Prostate gland (tissue), 2 donors: ENCODE measurements at regions not wholly inside any gene's neighbourhood (a gene's known extent, or its start where the extent isn't known, plus 50 kb on each side); places are given as distances from the start of the nearest gene placed in this dataset.

Source experiments
- POLR2A ChIP-seq: fragments of 450-650 bp; IDR thresholded peaks from one replicate; pipeline ENCODE4 v1.6.1; 2016; ENCODE audit warnings: antibody characterized with exemption, mild to moderate bottlenecking
- POLR2AphosphoS5 ChIP-seq: sonication (generic); formaldehyde crosslinking; IDR thresholded peaks from one replicate; pipeline ENCODE4 v1.6.1; 2017; ENCODE audit warnings: antibody characterized with exemption
- TF ChIP-seq, protein P1 (sequence below), 4 experiments: fragments of 200-600 bp in 2 of 4; fragments of 450-650 bp in 2 of 4; sonication (generic) in 2 of 4; IDR thresholded peaks; 1 replicate in 3 of 4; 2 replicates in 1 of 4; pipeline ENCODE4 v1.5.1; 2016 to 2019; ENCODE audit warnings: antibody characterized with exemption in 4 of 4, mild to moderate bottlenecking in 2 of 4, moderate library complexity in 2 of 4

DNA sequence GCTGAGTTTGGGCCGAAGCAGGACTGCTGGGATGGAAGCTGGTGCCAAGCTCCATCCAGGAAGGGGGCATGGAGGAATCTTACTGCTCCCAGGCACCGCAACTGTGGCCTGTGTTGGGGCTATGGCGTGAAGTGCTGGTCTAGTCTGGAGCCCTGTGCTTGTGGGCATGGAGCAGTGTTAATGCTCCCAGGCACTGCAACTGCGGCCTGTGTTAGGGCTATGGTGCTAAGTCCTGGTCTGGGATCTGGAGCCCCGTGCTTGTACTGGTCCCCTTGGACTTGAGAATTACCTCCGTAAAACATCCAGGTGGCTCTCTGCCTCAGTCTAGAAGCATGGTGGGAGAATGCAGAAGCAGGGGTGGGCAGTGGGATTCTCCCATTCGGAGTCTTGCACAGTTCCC, 1379.4 kb upstream of the ACVR2A start:
- TF ChIP-seq POLR2AphosphoS5, result no peak
- TF ChIP-seq, protein P1, sequence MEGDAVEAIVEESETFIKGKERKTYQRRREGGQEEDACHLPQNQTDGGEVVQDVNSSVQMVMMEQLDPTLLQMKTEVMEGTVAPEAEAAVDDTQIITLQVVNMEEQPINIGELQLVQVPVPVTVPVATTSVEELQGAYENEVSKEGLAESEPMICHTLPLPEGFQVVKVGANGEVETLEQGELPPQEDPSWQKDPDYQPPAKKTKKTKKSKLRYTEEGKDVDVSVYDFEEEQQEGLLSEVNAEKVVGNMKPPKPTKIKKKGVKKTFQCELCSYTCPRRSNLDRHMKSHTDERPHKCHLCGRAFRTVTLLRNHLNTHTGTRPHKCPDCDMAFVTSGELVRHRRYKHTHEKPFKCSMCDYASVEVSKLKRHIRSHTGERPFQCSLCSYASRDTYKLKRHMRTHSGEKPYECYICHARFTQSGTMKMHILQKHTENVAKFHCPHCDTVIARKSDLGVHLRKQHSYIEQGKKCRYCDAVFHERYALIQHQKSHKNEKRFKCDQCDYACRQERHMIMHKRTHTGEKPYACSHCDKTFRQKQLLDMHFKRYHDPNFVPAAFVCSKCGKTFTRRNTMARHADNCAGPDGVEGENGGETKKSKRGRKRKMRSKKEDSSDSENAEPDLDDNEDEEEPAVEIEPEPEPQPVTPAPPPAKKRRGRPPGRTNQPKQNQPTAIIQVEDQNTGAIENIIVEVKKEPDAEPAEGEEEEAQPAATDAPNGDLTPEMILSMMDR (IDR thresholded peaks at IDR 0.05), result no peak
- no peak for TF ChIP-seq POLR2A
